HG02763 (cell line): ENCODE measurements at regions not wholly inside any gene's neighbourhood (a gene's known extent, or its start where the extent isn't known, plus 50 kb on each side); places are given as distances from the start of the nearest gene placed in this dataset.

Experiments
- ATAC-seq: cut with Tn5 transposase; IDR thresholded peaks from one replicate; pipeline ENCODE4 v1.9.1; 2021; ENCODE audit warnings: mild to moderate bottlenecking, moderate library complexity; ENCODE audit not compliant: unreplicated experiment

GRCh38 chr7:136807598-136807997 lies 60.9 kb upstream of the CHRM2 start:
- no peak for ATAC-seq

GRCh38 chr7:136803028-136803427 lies 65.4 kb upstream of the CHRM2 start:
- no peak for ATAC-seq

GRCh38 chr7:136783934-136784333 lies 84.5 kb upstream of the CHRM2 start:
- ATAC-seq: no peak

- no peak for ATAC-seq
These were observed 126.5 kb upstream of the CHRM2 start for GRCh38 chr7:136741941-136742340.

GRCh38 chr7:136728945-136729344 lies 139.5 kb upstream of the CHRM2 start:
- ATAC-seq: no peak

- ATAC-seq: no peak
These were observed 142.0 kb upstream of the CHRM2 start for GRCh38 chr7:136726460-136726859.

GRCh38 chr7:136717910-136718557 lies 150.4 kb upstream of the CHRM2 start:
- no peak for ATAC-seq

GRCh38 chr7:136714062-136714461 lies 154.4 kb upstream of the CHRM2 start:
- ATAC-seq: no peak

- no peak for ATAC-seq
These were observed 157.7 kb upstream of the CHRM2 start for GRCh38 chr7:136710751-136711150.

GRCh38 chr7:136709876-136710275 lies 158.6 kb upstream of the CHRM2 start:
- ATAC-seq: no peak

- ATAC-seq: no peak
These were observed 165.5 kb upstream of the CHRM2 start for GRCh38 chr7:136702913-136703312.

- no peak for ATAC-seq
These were observed 169.5 kb upstream of the CHRM2 start for GRCh38 chr7:136698977-136699376.

- no peak for ATAC-seq
These were observed 170.2 kb upstream of the CHRM2 start for GRCh38 chr7:136698231-136698630.

GRCh38 chr7:136697271-136697670 lies 171.2 kb upstream of the CHRM2 start:
- ATAC-seq: no peak

- no peak for ATAC-seq
These were observed 175.0 kb upstream of the CHRM2 start for GRCh38 chr7:136693166-136694119.

GRCh38 chr7:136692221-136692620 lies 176.2 kb upstream of the CHRM2 start:
- ATAC-seq: no peak

- ATAC-seq: no peak
These were observed 179.9 kb upstream of the CHRM2 start for GRCh38 chr7:136688601-136689000.

- no peak for ATAC-seq
These were observed 180.6 kb upstream of the CHRM2 start for GRCh38 chr7:136687693-136688322.

GRCh38 chr7:136685501-136686173 lies 182.8 kb upstream of the CHRM2 start:
- ATAC-seq: no peak

- no peak for ATAC-seq
These were observed 190.7 kb upstream of the CHRM2 start for GRCh38 chr7:136677471-136678365.
